ENCODE measurements at regions not wholly inside any gene's neighbourhood (a gene's known extent, or its start where the extent isn't known, plus 50 kb on each side); places are given as distances from the start of the nearest gene placed in this dataset.

GRCh38 chr2:12221584-12221983, 475.2 kb downstream of the LPIN1 start:
- TF ChIP-seq POLR2A (IDR thresholded peaks at IDR 0.05) (no peak), CTCF (IDR thresholded peaks at IDR 0.05) (no peak), POLR2AphosphoS5 (IDR thresholded peaks at IDR 0.05) (no peak)

Measured in suprapubic skin (tissue), 4 donors.